ENCODE measurements at regions not wholly inside any gene's neighbourhood (a gene's known extent, or its start where the extent isn't known, plus 50 kb on each side); places are given as distances from the start of the nearest gene placed in this dataset.

- Histone ChIP-seq H3K4me3 (ENCODE audit: low read depth, low read length) (no peak overlapping the region), H3K9me3 (ENCODE audit: control insufficient read depth, insufficient read depth, low read length) (no peaks in the 10 kb centered on the region), H3K27ac (ENCODE audit: low read depth, low read length) (no peak overlapping the region), H3K27me3 (ENCODE audit: control insufficient read depth, insufficient read depth, low read length) (no peaks in the 10 kb centered on the region)
- POLR2A ChIA-PET: no interaction called here
- no peak for TF ChIP-seq CTCF (IDR thresholded peaks at IDR 0.05; ENCODE audit: low read depth, low read length)
- no peak for DNase-seq (ENCODE audit: low read depth, low spot score)
- CTCF ChIA-PET: no interaction called here
Measured at GRCh38 chr2:198795419-198795818, 662.3 kb downstream of the SATB2 start.

- H3K9me3 ChIP-seq (ENCODE audit: control insufficient read depth, insufficient read depth, low read length): no peaks in the 10 kb centered on the region
Measured at GRCh38 chr2:198791623-198792022, 666.1 kb downstream of the SATB2 start.

GRCh38 chr2:198788676-198789075 lies 669.1 kb downstream of the SATB2 start:
- Histone ChIP-seq H3K27me3 (ENCODE audit: control insufficient read depth, insufficient read depth, low read length) (no peaks in the 10 kb centered on the region), H3K27ac (ENCODE audit: low read depth, low read length) (no peak overlapping the region), H3K4me3 (ENCODE audit: low read depth, low read length) (no peak overlapping the region), H3K9me3 (ENCODE audit: control insufficient read depth, insufficient read depth, low read length) (no peaks in the 10 kb centered on the region)
- POLR2A ChIA-PET: no interaction called here
- CTCF ChIA-PET: no interaction called here
- TF ChIP-seq CTCF (IDR thresholded peaks at IDR 0.05; ENCODE audit: low read depth, low read length): no peak
- no peak for DNase-seq (ENCODE audit: low read depth, low spot score)

More at GRCh38 chr2:198791623-198792022, 666.1 kb downstream of the SATB2 start:
- POLR2A ChIA-PET: no interaction called here
- DNase-seq (ENCODE audit: low read depth, low spot score): no peak
- Histone ChIP-seq H3K27me3 (ENCODE audit: control insufficient read depth, insufficient read depth, low read length) (no peaks in the 10 kb centered on the region), H3K27ac (ENCODE audit: low read depth, low read length) (no peak overlapping the region), H3K4me3 (ENCODE audit: low read depth, low read length) (no peak overlapping the region)
- TF ChIP-seq CTCF (IDR thresholded peaks at IDR 0.05; ENCODE audit: low read depth, low read length): no peak
- CTCF ChIA-PET: no interaction called here

GRCh38 chr2:198782734-198783133 lies 675.0 kb downstream of the SATB2 start:
- ChIA-PET CTCF (no interaction called here), POLR2A (no interaction called here)
- TF ChIP-seq CTCF (IDR thresholded peaks at IDR 0.05; ENCODE audit: low read depth, low read length): no peak
- H3K27me3 ChIP-seq (ENCODE audit: control insufficient read depth, insufficient read depth, low read length): no peaks in the 10 kb centered on the region
- no peak overlapping the region for H3K27ac ChIP-seq (ENCODE audit: low read depth, low read length)
- H3K4me3 ChIP-seq (ENCODE audit: low read depth, low read length): no peak overlapping the region
- no peak for DNase-seq (ENCODE audit: low read depth, low spot score)
- no peaks in the 10 kb centered on the region for H3K9me3 ChIP-seq (ENCODE audit: control insufficient read depth, insufficient read depth, low read length)

- no peak overlapping the region for H3K4me3 ChIP-seq (ENCODE audit: low read depth, low read length)
- ChIA-PET CTCF (interaction anchor here (1.8 kb wide), 1 partner anchor 712 kb away, joined by 4 read pairs; no protein-coding TSS in a partner anchor), POLR2A (no interaction called here)
- no peak for DNase-seq (ENCODE audit: low read depth, low spot score)
- no peaks in the 10 kb centered on the region for H3K27me3 ChIP-seq (ENCODE audit: control insufficient read depth, insufficient read depth, low read length)
- H3K9me3 ChIP-seq (ENCODE audit: control insufficient read depth, insufficient read depth, low read length): no peaks in the 10 kb centered on the region
- no peak for TF ChIP-seq CTCF (IDR thresholded peaks at IDR 0.05; ENCODE audit: low read depth, low read length)
- H3K27ac ChIP-seq (ENCODE audit: low read depth, low read length): no peak overlapping the region
Measured at GRCh38 chr2:198776616-198777406, 680.9 kb downstream of the SATB2 start.

All from AG04450 (cell line).